ENCODE measurements at regions not wholly inside any gene's neighbourhood (a gene's known extent, or its start where the extent isn't known, plus 50 kb on each side); places are given as distances from the start of the nearest gene placed in this dataset.

- no peaks in the 10 kb centered on the region for H3K4me1 ChIP-seq (ENCODE audit: control insufficient read depth in 5 of 5, insufficient read depth in 5 of 5, low read length in 5 of 5)
- H3K27me3 ChIP-seq (ENCODE audit: control insufficient read depth in 5 of 5, insufficient read depth in 4 of 5, low read length in 5 of 5), result no peaks in the 10 kb centered on the region
- H3K9me3 ChIP-seq (ENCODE audit: control insufficient read depth in 5 of 5, low read length in 5 of 5), result no peaks in the 10 kb centered on the region
- H3K4me3 ChIP-seq (ENCODE audit: low read depth in 1 of 5, low read length in 5 of 5), result no peak overlapping the region
- H3K9ac ChIP-seq (ENCODE audit: low read length in 5 of 5), result no peak overlapping the region
- H3K36me3 ChIP-seq (ENCODE audit: control insufficient read depth in 5 of 5, insufficient read depth in 5 of 5, low read length in 5 of 5), result no peaks in the 10 kb centered on the region
- H3K27ac ChIP-seq (ENCODE audit: low read depth, low read length), result no peak overlapping the region
Observed at GRCh38 chr4:80136270-80136669, 61.0 kb upstream of the PRDM8 start.

DNA sequence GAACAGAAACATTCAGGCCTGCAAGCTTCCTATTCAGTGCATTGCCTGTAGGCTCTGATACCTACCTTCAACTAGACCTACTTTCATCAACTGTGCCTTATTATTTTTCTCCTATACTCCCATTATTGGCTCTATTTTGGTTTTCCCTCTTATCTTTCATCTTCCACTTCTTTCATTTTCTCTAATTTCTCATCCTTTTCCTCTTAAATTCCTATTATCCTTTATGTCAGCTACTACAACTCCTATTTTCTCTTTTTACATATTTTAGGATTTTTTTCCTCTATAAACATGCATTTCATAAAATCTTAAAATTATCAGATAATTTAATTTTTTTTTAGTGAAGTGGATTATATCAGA, 61.6 kb upstream of the PRDM8 start:
- Histone ChIP-seq H3K4me3 (ENCODE audit: low read depth in 1 of 5, low read length in 5 of 5) (no peak overlapping the region), H3K9me3 (ENCODE audit: control insufficient read depth in 5 of 5, low read length in 5 of 5) (no peaks in the 10 kb centered on the region), H3K27me3 (ENCODE audit: control insufficient read depth in 5 of 5, insufficient read depth in 4 of 5, low read length in 5 of 5) (no peaks in the 10 kb centered on the region), H3K4me1 (ENCODE audit: control insufficient read depth in 5 of 5, insufficient read depth in 5 of 5, low read length in 5 of 5) (no peaks in the 10 kb centered on the region), H3K9ac (ENCODE audit: low read length in 5 of 5) (no peak overlapping the region), H3K27ac (ENCODE audit: low read depth, low read length) (no peak overlapping the region), H3K36me3 (ENCODE audit: control insufficient read depth in 5 of 5, insufficient read depth in 5 of 5, low read length in 5 of 5) (no peaks in the 10 kb centered on the region)

DNA sequence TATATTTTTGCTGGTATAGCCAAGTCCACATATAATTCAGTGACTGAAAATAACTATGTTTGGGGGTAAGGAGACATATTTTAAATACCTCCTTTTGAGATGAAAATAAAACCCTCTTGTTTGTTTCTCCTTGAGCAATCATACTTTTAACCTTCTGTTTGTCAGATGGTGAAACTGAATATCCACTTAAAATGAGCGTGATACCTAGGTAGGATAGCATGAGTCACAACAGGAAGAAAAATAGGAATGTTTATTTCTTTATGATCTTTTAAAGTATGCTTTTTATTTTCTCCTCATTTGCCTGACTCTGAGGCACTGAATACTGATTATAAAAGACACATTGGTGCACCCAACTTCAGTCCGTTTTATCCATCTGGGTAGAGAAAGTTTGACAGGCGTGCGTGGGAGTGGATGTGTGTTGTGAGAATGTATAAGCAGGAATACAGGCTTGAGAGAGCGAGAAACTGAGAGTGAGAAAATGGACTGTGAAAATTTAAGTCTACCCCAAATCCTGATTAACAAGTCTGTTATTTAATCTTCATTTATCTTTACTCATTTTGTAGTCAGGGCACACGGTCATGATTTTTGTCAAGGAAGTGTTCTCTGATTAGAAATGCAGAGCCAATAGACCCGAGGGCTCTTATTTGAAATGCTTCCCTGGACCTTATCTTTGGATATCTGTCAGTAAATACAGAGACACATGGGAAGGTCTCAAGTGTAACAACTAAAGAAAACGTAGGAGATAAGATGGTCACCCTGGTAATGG, 62.1 kb upstream of the ANTXR2 start:
- Histone ChIP-seq H3K27ac (ENCODE audit: low read depth, low read length) (no peak overlapping the region), H3K36me3 (ENCODE audit: control insufficient read depth in 5 of 5, insufficient read depth in 5 of 5, low read length in 5 of 5) (no peaks in the 10 kb centered on the region), H3K9me3 (ENCODE audit: control insufficient read depth in 5 of 5, low read length in 5 of 5) (no peaks in the 10 kb centered on the region), H3K9ac (ENCODE audit: low read length in 5 of 5) (no peak overlapping the region), H3K27me3 (ENCODE audit: control insufficient read depth in 5 of 5, insufficient read depth in 4 of 5, low read length in 5 of 5) (peaks cover 0 to under 1% (median 0%) of the 10 kb centered on the region in 5 donors), H3K4me3 (ENCODE audit: low read depth in 1 of 5, low read length in 5 of 5) (no peak overlapping the region), H3K4me1 (ENCODE audit: control insufficient read depth in 5 of 5, insufficient read depth in 5 of 5, low read length in 5 of 5) (no peaks in the 10 kb centered on the region)

DNA sequence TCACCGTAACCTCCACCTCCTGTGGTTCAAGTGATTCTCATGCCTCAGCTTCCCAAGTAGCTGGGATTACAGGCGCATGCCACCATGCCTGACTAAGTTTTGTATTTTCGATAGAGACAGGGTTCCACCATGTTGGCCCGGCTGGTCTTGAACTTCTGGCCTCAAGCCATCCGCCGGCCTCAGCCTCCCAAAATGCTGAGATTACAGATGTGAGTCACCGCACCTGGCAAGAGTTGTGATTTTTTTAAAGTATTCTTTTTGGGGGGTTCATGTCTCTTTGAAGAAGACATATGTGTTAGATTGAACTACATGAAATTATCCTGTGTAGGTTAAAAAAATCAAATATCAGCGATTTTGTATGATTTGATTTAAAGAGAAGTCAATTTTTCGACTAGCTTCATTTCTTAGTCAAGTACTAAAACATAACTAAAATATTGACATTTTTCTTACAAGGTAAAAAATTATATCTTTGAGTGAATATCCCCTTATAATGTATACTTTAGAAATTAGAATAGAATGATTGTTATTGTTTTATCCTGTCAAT, 60.3 kb upstream of the ANTXR2 start:
- Histone ChIP-seq H3K4me3 (ENCODE audit: low read depth in 1 of 5, low read length in 5 of 5) (no peak overlapping the region), H3K9me3 (ENCODE audit: control insufficient read depth in 5 of 5, low read length in 5 of 5) (no peaks in the 10 kb centered on the region), H3K36me3 (ENCODE audit: control insufficient read depth in 5 of 5, insufficient read depth in 5 of 5, low read length in 5 of 5) (no peaks in the 10 kb centered on the region), H3K9ac (ENCODE audit: low read length in 5 of 5) (no peak overlapping the region), H3K27ac (ENCODE audit: low read depth, low read length) (no peak overlapping the region), H3K27me3 (ENCODE audit: control insufficient read depth in 5 of 5, insufficient read depth in 4 of 5, low read length in 5 of 5) (peaks cover 0 to 3% (median 0%) of the 10 kb centered on the region in 5 donors), H3K4me1 (ENCODE audit: control insufficient read depth in 5 of 5, insufficient read depth in 5 of 5, low read length in 5 of 5) (no peaks in the 10 kb centered on the region)

GRCh38 chr4:80129785-80130184, 56.8 kb upstream of the ANTXR2 start:
- Histone ChIP-seq H3K4me3 (ENCODE audit: low read depth in 1 of 5, low read length in 5 of 5) (no peak overlapping the region), H3K4me1 (ENCODE audit: control insufficient read depth in 5 of 5, insufficient read depth in 5 of 5, low read length in 5 of 5) (no peaks in the 10 kb centered on the region), H3K36me3 (ENCODE audit: control insufficient read depth in 5 of 5, insufficient read depth in 5 of 5, low read length in 5 of 5) (no peaks in the 10 kb centered on the region), H3K9me3 (ENCODE audit: control insufficient read depth in 5 of 5, low read length in 5 of 5) (no peaks in the 10 kb centered on the region), H3K27ac (ENCODE audit: low read depth, low read length) (no peak overlapping the region), H3K9ac (ENCODE audit: low read length in 5 of 5) (no peak overlapping the region), H3K27me3 (ENCODE audit: control insufficient read depth in 5 of 5, insufficient read depth in 4 of 5, low read length in 5 of 5) (peaks cover 0 to 3% (median 0%) of the 10 kb centered on the region in 5 donors)

DNA sequence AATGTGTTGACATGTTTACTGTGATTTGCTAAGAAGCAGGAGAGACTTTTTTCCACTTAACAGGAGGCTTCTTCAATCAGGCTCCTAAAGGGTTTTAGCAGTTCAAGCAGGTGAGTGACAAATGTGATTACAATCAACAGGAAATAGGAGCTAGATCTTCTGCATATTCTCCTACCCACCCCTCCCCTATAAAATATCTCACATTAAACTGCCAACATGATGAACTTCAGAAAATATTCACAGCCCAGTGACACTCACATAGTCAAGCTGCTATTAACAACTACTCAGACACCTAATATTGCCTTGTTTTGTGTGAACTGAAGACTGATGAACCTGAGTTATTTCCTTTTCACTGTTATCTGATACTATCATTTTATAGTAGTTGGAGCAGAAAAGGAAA, 55.9 kb upstream of the ANTXR2 start:
- Histone ChIP-seq H3K9ac (ENCODE audit: low read length in 5 of 5) (no peak overlapping the region), H3K9me3 (ENCODE audit: control insufficient read depth in 5 of 5, low read length in 5 of 5) (no peaks in the 10 kb centered on the region), H3K27ac (ENCODE audit: low read depth, low read length) (no peak overlapping the region), H3K27me3 (ENCODE audit: control insufficient read depth in 5 of 5, insufficient read depth in 4 of 5, low read length in 5 of 5) (peaks cover 0 to 3% (median 0%) of the 10 kb centered on the region in 5 donors), H3K36me3 (ENCODE audit: control insufficient read depth in 5 of 5, insufficient read depth in 5 of 5, low read length in 5 of 5) (no peaks in the 10 kb centered on the region), H3K4me1 (ENCODE audit: control insufficient read depth in 5 of 5, insufficient read depth in 5 of 5, low read length in 5 of 5) (no peaks in the 10 kb centered on the region), H3K4me3 (ENCODE audit: low read depth in 1 of 5, low read length in 5 of 5) (no peak overlapping the region)

- no peak overlapping the region for H3K27ac ChIP-seq (ENCODE audit: low read depth, low read length)
- H3K4me1 ChIP-seq (ENCODE audit: control insufficient read depth in 5 of 5, insufficient read depth in 5 of 5, low read length in 5 of 5), result no peaks in the 10 kb centered on the region
- H3K27me3 ChIP-seq (ENCODE audit: control insufficient read depth in 5 of 5, insufficient read depth in 4 of 5, low read length in 5 of 5), result peaks cover 0 to 3% (median 0%) of the 10 kb centered on the region in 5 donors
- no peak overlapping the region for H3K9ac ChIP-seq (ENCODE audit: low read length in 5 of 5)
- no peaks in the 10 kb centered on the region for H3K9me3 ChIP-seq (ENCODE audit: control insufficient read depth in 5 of 5, low read length in 5 of 5)
- no peaks in the 10 kb centered on the region for H3K36me3 ChIP-seq (ENCODE audit: control insufficient read depth in 5 of 5, insufficient read depth in 5 of 5, low read length in 5 of 5)
- H3K4me3 ChIP-seq (ENCODE audit: low read depth in 1 of 5, low read length in 5 of 5), result no peak overlapping the region
Observed at GRCh38 chr4:80127870-80128419, 54.9 kb upstream of the ANTXR2 start.

GRCh38 chr4:80126435-80126834, 53.4 kb upstream of the ANTXR2 start:
- H3K27ac ChIP-seq (ENCODE audit: low read depth, low read length), result no peak overlapping the region
- peaks cover 0 to 3% (median 0%) of the 10 kb centered on the region in 5 donors for H3K9me3 ChIP-seq (ENCODE audit: control insufficient read depth in 5 of 5, low read length in 5 of 5)
- no peaks in the 10 kb centered on the region for H3K4me1 ChIP-seq (ENCODE audit: control insufficient read depth in 5 of 5, insufficient read depth in 5 of 5, low read length in 5 of 5)
- peaks cover 0 to 3% (median 0%) of the 10 kb centered on the region in 5 donors for H3K27me3 ChIP-seq (ENCODE audit: control insufficient read depth in 5 of 5, insufficient read depth in 4 of 5, low read length in 5 of 5)
- no peak overlapping the region for H3K9ac ChIP-seq (ENCODE audit: low read length in 5 of 5)
- no peaks in the 10 kb centered on the region for H3K36me3 ChIP-seq (ENCODE audit: control insufficient read depth in 5 of 5, insufficient read depth in 5 of 5, low read length in 5 of 5)
- no peak overlapping the region for H3K4me3 ChIP-seq (ENCODE audit: low read depth in 1 of 5, low read length in 5 of 5)

- H3K4me3 ChIP-seq (ENCODE audit: low read depth in 1 of 5, low read length in 5 of 5), result no peak overlapping the region
- no peaks in the 10 kb centered on the region for H3K36me3 ChIP-seq (ENCODE audit: control insufficient read depth in 5 of 5, insufficient read depth in 5 of 5, low read length in 5 of 5)
- H3K9me3 ChIP-seq (ENCODE audit: control insufficient read depth in 5 of 5, low read length in 5 of 5), result peaks cover 0 to 3% (median 0%) of the 10 kb centered on the region in 5 donors
- H3K4me1 ChIP-seq (ENCODE audit: control insufficient read depth in 5 of 5, insufficient read depth in 5 of 5, low read length in 5 of 5), result no peaks in the 10 kb centered on the region
- H3K27ac ChIP-seq (ENCODE audit: low read depth, low read length), result no peak overlapping the region
- H3K27me3 ChIP-seq (ENCODE audit: control insufficient read depth in 5 of 5, insufficient read depth in 4 of 5, low read length in 5 of 5), result peaks cover 0 to 3% (median 0%) of the 10 kb centered on the region in 5 donors
- H3K9ac ChIP-seq (ENCODE audit: low read length in 5 of 5), result no peak overlapping the region
Observed at GRCh38 chr4:80125252-80126177, 52.5 kb upstream of the ANTXR2 start.

Data from subcutaneous abdominal adipose tissue (tissue), 5 donors.